22Rv1 (cell line): ENCODE measurements at regions not wholly inside any gene's neighbourhood (a gene's known extent, or its start where the extent isn't known, plus 50 kb on each side); places are given as distances from the start of the nearest gene placed in this dataset.

ENCODE experiments used
- CTCF ChIP-seq: fragments of 450-650 bp; IDR thresholded peaks from 2 replicates; pipeline ENCODE4 v1.5.1; 2017; ENCODE audit warnings: mild to moderate bottlenecking
- ZFX ChIP-seq: fragments of 450-650 bp; IDR thresholded peaks from 2 replicates; pipeline ENCODE4 v1.6.1; 2017; ENCODE audit warnings: antibody characterized with exemption, borderline replicate concordance

GRCh38 chr5:10173716-10174115 is 76.0 kb downstream of the ATPSCKMT start:
- no peak for TF ChIP-seq CTCF
- no peak for TF ChIP-seq ZFX
